Superior temporal gyrus (tissue), 1 donor: ENCODE measurements at regions not wholly inside any gene's neighbourhood (a gene's known extent, or its start where the extent isn't known, plus 50 kb on each side); places are given as distances from the start of the nearest gene placed in this dataset.
"Not testable (repeated sequence)": the region's sequence is repeated elsewhere in the genome, so short reads cannot be mapped to it uniquely, and the experiment has no call there.

Source experiments
- DNase-seq: peaks from one replicate; pipeline ENCODE4 v3.0.0-alpha.2; 2016; ENCODE audit errors: extremely low spot score

DNA sequence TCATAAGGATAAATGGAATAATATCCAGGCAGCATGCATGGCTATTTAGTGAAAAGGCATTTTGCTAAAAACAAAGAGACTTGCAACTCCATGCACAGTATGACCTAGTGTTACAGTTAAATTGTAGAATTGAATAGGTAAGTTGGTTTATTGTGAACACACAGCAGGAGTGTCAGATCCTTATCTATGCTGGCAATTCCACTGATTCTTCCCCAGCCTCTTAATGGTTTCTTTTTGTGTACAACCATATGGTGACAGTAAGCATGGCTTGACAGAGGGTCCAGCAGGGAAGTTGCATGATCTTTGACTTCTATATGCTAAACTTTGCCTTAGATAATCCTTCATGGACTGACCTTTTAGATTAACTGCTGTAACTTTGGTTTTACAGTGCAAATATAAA, 936.6 kb upstream of the EPHA5 start:
- DNase-seq, result no peak

DNA sequence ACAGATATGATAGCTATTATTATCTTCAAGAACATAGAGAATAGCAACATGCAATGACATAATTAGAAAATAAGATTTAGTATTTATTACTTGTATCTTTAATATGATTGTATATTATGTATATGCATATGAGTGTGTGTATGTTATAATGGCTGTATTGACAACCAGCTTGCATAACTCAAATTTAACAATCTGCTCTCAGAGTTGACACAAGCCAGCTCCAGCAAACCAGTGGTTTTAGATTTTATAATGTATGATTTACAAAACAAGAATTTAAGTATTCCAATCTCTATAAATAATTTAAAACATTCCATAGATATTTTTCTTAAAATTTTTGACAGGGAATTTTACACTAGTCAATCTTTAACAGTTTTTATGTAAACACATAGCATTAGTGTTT, 935.9 kb upstream of the EPHA5 start:
- DNase-seq, result no peak

DNA sequence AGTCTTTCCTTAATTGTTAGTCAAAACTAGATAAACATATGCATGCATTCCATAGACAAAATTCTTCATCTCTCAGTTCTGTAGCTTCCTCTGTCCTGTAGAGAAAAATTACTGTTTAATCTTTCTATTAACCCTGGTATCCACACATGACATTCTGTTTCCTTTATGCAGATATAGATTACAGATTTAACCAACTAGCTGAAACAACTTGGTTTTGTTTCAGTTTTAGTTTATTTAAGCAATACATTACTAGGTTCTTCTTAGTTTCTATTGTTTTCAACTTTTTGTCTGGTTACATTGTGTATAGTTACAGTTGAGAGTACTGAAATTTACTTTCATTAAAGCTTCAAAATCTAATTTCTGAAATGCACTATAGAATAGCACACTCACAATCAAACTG, 933.9 kb upstream of the EPHA5 start:
- no peak for DNase-seq

- no peak for DNase-seq
Observed at GRCh38 chr4:66602622-66603021, 932.3 kb upstream of the EPHA5 start.

- DNase-seq, result no peak
Observed at GRCh38 chr4:66591968-66592367, 921.7 kb upstream of the EPHA5 start.

DNA sequence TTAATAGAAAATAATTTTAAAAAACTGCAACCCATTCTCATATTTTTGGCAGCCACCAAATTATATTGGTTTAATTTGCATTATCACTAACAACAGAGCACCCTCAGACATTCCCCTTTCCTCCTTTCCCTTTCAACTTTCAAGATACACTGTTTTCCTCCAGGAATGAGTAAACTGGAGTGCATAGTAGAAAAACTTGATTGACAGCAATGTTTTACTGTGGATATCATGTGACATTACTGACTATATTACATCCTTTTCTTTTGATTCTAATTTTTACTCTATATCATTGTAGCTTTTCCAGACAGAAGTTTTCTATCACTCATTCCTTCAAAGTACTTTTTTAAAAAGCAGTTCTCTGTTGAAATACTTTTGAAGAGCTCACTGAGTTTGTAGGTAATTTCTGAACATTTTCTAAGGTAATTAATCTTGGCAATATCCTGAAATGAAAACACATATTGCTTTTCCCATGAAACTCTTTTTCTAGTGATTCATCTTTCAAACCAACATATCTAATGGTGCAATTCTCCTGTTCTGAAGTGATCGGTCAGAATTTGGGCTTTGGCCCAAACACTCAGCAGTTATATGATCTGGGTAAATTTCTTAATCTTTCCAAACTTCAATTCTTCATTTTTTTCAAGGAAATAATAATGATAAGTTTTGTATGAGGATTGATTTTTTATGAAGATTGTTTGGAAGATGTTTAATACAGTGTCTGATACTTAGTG, 920.4 kb upstream of the EPHA5 start:
- no peak for DNase-seq

DNA sequence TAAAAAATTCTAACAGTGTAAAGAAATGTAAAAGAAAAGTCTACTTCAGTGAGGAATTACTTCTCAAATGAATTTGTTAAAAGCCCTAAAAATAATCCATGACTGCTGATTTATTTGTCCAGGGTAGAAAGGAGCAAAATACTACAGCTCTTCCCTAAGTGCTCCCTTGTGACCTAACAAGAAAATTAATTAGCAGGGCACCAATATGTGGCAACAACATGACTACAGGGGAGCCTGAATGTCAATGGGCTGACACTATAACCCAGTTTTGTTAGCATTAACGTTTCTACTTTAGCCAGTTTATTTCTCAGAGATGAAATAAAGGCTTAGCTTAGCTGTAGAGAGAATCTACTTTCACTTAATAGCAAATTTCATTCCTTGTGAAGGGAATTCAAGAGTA, 918.9 kb upstream of the EPHA5 start:
- no peak for DNase-seq

GRCh38 chr4:66585767-66586166, 915.5 kb upstream of the EPHA5 start:
- DNase-seq, result no peak

GRCh38 chr4:66577922-66578321, 907.6 kb upstream of the EPHA5 start:
- DNase-seq, result no peak

- no peak for DNase-seq
Observed at GRCh38 chr4:66575008-66575696, 904.9 kb upstream of the EPHA5 start.

- DNase-seq, result no peak
Observed at GRCh38 chr4:66574145-66574978, 904.1 kb upstream of the EPHA5 start.

GRCh38 chr4:66572949-66573348, 902.7 kb upstream of the EPHA5 start:
- DNase-seq, result no peak

DNA sequence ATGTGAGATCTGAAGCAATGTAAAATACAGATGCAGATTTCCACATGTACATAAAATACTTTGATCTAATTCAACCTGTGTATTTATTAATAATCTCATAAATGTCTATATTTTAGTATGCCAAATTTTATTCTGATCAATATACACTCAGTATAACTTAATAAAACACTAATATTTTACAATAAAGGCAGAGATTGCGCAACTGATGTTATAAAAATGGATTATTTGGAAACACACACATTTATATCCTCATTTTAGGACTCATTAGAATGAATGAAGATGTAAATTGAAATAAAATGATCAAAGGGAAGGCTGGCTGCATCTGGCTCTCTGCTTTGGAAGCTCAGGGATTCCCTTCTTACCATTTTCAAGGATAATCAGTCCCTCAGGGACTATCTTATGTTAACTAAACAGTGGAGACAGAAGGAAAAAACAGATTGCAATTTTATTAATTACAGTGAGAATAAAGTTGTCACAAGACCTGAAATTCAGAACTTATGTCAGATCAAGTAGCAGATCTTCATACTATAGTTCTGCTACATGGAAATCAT, 900.9 kb upstream of the EPHA5 start:
- no peak for DNase-seq

GRCh38 chr4:66569228-66569627, 898.9 kb upstream of the EPHA5 start:
- DNase-seq, result no peak

GRCh38 chr4:66568431-66568830, 898.1 kb upstream of the EPHA5 start:
- DNase-seq, result no peak

DNA sequence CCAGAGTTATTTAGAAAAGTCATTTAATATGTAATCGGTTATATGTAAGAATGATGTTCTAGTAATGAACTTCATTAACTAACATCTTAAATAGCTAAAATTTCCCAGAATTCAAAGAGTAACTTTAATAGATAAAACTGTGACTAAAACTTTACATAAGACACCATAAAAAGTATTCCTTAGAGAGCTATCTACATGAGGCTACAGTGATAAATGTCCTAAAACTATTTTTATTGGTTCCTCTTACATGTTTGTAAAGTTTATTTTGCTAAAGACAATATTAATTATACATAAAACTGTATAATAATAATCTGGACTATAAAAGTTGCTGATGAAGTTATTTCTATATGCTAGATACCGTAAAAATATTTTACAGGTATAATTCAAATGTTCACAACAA, 897.7 kb upstream of the EPHA5 start:
- no peak for DNase-seq

- no peak for DNase-seq
Observed at GRCh38 chr4:66567551-66567950, 897.3 kb upstream of the EPHA5 start.

GRCh38 chr4:66565801-66566200, 895.5 kb upstream of the EPHA5 start:
- no peak for DNase-seq

- DNase-seq, result no peak
Observed at GRCh38 chr4:66564901-66565651, 894.8 kb upstream of the EPHA5 start.

DNA sequence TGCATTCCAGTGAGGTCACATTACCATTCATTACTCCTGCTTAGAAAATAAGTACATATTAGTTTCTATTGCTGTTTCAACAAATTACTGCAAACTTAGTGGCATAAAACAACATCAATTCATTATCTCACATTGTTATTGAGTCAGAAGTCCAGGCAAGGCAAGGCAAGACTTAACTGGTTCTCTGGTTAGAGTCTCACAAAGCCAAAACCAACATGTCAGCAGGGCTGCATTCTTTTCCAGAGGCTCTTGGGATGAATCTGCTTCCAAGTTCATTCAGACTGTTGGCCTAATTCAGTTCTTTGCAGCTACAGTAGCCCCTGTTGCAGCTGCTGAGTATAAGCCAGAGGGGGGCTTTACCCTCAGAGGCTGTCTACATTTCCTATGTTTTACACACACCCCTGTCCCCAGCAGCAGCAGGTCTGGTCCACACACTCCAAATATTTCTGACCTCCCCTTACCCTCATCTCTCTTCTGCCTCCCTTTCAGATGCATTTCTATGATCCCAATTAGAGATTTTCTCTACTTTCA, 892.1 kb upstream of the EPHA5 start:
- no peak for DNase-seq

DNA sequence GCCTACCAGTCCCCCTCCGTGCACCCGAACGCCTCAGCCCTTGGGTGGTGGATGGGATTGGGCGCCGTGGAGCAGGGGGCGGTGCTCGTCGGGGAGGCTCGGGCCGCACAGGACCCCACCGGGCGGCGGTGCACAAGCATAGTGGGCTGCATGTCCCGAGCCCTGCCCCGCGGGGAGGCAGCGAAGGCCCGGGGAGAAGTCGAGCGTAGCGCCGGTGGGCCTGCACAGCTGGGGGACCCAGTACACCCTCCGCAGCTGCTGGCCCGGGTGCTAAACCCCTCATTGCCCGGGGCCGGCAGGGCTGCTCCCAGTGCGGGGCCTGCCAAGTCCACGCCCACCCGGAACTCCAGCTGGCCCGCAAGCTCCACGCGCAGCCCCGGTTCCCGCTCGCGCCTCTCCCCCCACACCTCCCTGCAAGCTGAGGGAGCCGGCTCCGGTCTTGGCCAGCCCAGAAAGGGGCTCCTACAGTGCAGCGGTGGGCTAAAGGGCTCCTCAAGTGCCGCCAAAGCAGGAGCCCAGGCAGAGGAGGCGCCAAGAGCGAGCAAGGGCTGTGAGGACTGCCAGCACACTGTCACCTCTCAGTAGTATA, 891.3 kb upstream of the EPHA5 start:
- not testable (repeated sequence) for DNase-seq
